Caco-2 (cell line): ENCODE measurements at regions not wholly inside any gene's neighbourhood (a gene's known extent, or its start where the extent isn't known, plus 50 kb on each side); places are given as distances from the start of the nearest gene placed in this dataset.

Experiments
- BruUV-seq: library from RNA; stranded (reverse); fragments of 400-500 nt; replicated peaks from 2 replicates; lab custom pipeline; 2021; lab: Mats Ljungman, UMichigan
- CTCF ChIA-PET: fragments of 300-600 bp; sonication (Branson Sonifier 250); formaldehyde crosslinking; loops from one replicate; lab custom pipeline; 2022; ENCODE audit warnings: antibody characterized with exemption; lab: Charles Lee
- POLR2A ChIA-PET: fragments of 300-600 bp; sonication (Branson Sonifier 250); formaldehyde crosslinking; loops from one replicate; lab custom pipeline; 2022; ENCODE audit warnings: antibody characterized with exemption; lab: Charles Lee
- DNase-seq, 2 experiments: peaks; one replicate each; pipeline versions ENCODE4 v3.0.0 to v3.0.0-alpha.2; 2020 to 2022
- H3K27me3 ChIP-seq: replicated peaks from 2 replicates; pipeline ENCODE4 v1.6.0; 2011; ENCODE audit warnings: low read length; ENCODE audit not compliant: control insufficient read depth, insufficient read depth
- H3K36me3 ChIP-seq: 2 replicates; pipeline ENCODE4 v1.5.1; 2011; ENCODE audit warnings: low read length; ENCODE audit not compliant: control insufficient read depth, insufficient read depth
- H3K4me1 ChIP-seq: fragments of 250-450 bp; sonication (Bioruptor Pico); 2 replicates; pipeline ENCODE4 v1.5.1; 2020; ENCODE audit warnings: mild to moderate bottlenecking
- H3K4me3 ChIP-seq: 2 replicates; pipeline ENCODE4 v1.5.1; 2011; ENCODE audit warnings: low read depth, mild to moderate bottlenecking, control low read depth, low read length
- H3K9me3 ChIP-seq: fragments of 250-450 bp; sonication (Bioruptor Pico); 2 replicates; pipeline ENCODE4 v1.5.1; 2020; ENCODE audit warnings: mild to moderate bottlenecking, moderate library complexity
- H3K27ac Mint-ChIP-seq: one replicate; pipeline ENCODE4 v1.8.0; 2022; ENCODE audit warnings: mixed read lengths; ENCODE audit not compliant: unreplicated experiment
- H3K27me3 Mint-ChIP-seq: one replicate; pipeline ENCODE4 v1.8.0; 2022; ENCODE audit warnings: mixed read lengths; ENCODE audit not compliant: insufficient read depth, unreplicated experiment
- H3K36me3 Mint-ChIP-seq: one replicate; pipeline ENCODE4 v1.8.0; 2022; ENCODE audit warnings: mild to moderate bottlenecking, mixed read lengths; ENCODE audit not compliant: insufficient read depth, unreplicated experiment
- H3K4me1 Mint-ChIP-seq: one replicate; pipeline ENCODE4 v1.8.0; 2022; ENCODE audit warnings: low read depth, mixed read lengths; ENCODE audit not compliant: unreplicated experiment
- H3K4me3 Mint-ChIP-seq: one replicate; pipeline ENCODE4 v1.8.0; 2022; ENCODE audit warnings: mild to moderate bottlenecking, moderate library complexity, mixed read lengths; ENCODE audit not compliant: unreplicated experiment
- H3K9me3 Mint-ChIP-seq: one replicate; pipeline ENCODE4 v1.8.0; 2022; ENCODE audit warnings: mixed read lengths; ENCODE audit not compliant: unreplicated experiment
- intact Hi-C: fragments of 100-400 bp; cut with micrococcal nuclease; formaldehyde crosslinking; loops from one replicate; pipeline ENCODE4 v1.10.0; 2022; ENCODE audit not compliant: unreplicated experiment
- TF ChIP-seq, protein P1 (sequence below), 2 experiments: fragments of 200-600 bp in 1 of 2; IDR thresholded peaks; 1 replicate in 1 of 2; 2 replicates in 1 of 2; pipeline versions ENCODE4 v1.5.1 to v1.8.0; 2011 to 2022; ENCODE audit warnings: antibody characterized with exemption in 1 of 2, control low read depth in 1 of 2, inconsistent platforms in 1 of 2, low read depth in 1 of 2, low read length in 1 of 2, mild to moderate bottlenecking in 1 of 2, moderate library complexity in 1 of 2; ENCODE audit not compliant: insufficient read depth in 1 of 2, severe bottlenecking in 1 of 2, unreplicated experiment in 1 of 2

DNA sequence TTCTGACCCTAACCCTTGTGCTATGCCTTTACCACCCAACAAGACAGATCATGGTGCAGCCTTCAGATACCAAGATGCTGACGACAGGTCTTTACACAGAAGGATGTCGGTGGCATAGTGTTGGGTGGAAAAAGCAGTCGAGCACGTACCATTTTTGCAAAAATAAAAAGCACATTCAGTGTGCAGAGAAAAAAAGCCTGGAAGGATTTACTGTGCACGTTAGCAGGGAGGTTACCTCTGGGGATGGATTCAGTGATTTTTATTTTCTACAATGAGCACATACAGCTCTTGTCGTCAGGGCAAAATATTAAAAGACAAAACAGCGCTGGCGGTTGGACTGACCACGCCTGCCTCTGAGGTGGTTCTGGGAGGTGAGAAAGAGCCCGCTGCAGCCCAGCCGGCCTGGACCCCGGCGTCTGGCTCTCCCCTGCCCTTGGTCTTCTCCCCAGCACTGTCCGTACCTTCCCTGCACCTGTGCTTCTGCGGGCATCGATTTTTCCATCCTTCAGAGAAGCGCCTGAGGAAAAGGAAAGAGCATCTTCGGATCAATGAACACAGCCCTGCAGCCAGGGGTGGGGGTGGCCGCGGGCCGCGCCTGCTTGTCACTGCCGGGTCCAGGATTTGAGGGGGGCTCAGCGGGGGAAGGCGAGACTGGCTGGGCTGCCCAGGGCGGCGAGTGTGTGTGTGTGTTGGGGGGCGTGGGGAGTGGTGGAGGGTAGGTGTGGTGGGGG is 200.0 kb upstream of the IER5L start:
- Histone ChIP-seq H3K27me3 (no peaks in the 10 kb centered on the region), H3K4me1 (peaks cover 13% of the 10 kb centered on the region), H3K36me3 (no peaks in the 10 kb centered on the region), H3K4me3 (no peak overlapping the region), H3K9me3 (no peaks in the 10 kb centered on the region)
- H3K27ac Mint-ChIP-seq: no peak overlapping the region
- intact Hi-C loops: no loop called here
- no peaks in the 10 kb centered on the region for H3K27me3 Mint-ChIP-seq
- peaks cover 13% of the 10 kb centered on the region for H3K4me1 Mint-ChIP-seq
- no TSS peak for BruUV-seq
- H3K9me3 Mint-ChIP-seq: no peaks in the 10 kb centered on the region
- H3K36me3 Mint-ChIP-seq: no peaks in the 10 kb centered on the region
- no peak for DNase-seq
- TF ChIP-seq, protein P1, sequence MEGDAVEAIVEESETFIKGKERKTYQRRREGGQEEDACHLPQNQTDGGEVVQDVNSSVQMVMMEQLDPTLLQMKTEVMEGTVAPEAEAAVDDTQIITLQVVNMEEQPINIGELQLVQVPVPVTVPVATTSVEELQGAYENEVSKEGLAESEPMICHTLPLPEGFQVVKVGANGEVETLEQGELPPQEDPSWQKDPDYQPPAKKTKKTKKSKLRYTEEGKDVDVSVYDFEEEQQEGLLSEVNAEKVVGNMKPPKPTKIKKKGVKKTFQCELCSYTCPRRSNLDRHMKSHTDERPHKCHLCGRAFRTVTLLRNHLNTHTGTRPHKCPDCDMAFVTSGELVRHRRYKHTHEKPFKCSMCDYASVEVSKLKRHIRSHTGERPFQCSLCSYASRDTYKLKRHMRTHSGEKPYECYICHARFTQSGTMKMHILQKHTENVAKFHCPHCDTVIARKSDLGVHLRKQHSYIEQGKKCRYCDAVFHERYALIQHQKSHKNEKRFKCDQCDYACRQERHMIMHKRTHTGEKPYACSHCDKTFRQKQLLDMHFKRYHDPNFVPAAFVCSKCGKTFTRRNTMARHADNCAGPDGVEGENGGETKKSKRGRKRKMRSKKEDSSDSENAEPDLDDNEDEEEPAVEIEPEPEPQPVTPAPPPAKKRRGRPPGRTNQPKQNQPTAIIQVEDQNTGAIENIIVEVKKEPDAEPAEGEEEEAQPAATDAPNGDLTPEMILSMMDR (IDR thresholded peaks at IDR 0.05; ENCODE audit: insufficient read depth in 1 of 2, low read depth in 1 of 2, low read length in 1 of 2, severe bottlenecking in 1 of 2, unreplicated experiment in 1 of 2): no peak
- ChIA-PET POLR2A (no interaction called here), CTCF (no interaction called here)
- H3K4me3 Mint-ChIP-seq: no peak overlapping the region

DNA sequence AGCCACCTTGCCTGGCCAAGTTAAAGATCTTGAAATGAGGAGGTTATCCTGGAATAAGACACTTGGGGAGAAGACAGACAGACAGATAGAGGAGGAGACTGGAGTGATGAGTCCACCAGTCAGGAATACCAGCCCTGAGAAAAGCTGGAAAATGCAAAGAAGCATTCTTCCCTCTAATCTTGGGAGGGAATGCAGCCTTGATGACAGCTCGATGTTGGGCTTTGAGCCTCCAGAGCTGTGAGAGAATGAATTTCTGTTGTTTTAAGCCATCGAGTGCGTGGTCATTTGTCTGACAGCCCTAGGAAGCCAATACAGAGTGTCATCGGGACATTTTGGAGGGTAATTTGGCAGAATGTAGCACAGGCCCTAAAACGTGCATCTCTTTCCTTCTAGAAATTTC is 199.1 kb upstream of the IER5L start:
- Mint-ChIP-seq H3K9me3 (no peaks in the 10 kb centered on the region), H3K27ac (no peak overlapping the region), H3K36me3 (no peaks in the 10 kb centered on the region), H3K27me3 (no peaks in the 10 kb centered on the region), H3K4me1 (peaks cover 7% of the 10 kb centered on the region), H3K4me3 (no peak overlapping the region)
- no peaks in the 10 kb centered on the region for H3K9me3 ChIP-seq
- ChIA-PET POLR2A (no interaction called here), CTCF (interaction anchor here (0.5 to 0.8 kb wide), 3 partner anchors 126 to 1272 kb away, joined by 3 to 5 read pairs (median 3); no protein-coding TSS in a partner anchor)
- intact Hi-C loops: no loop called here
- peaks cover 7% of the 10 kb centered on the region for H3K4me1 ChIP-seq
- no peak for DNase-seq
- no peak overlapping the region for H3K4me3 ChIP-seq
- TF ChIP-seq, protein P1 (IDR thresholded peaks at IDR 0.05; ENCODE audit: insufficient read depth in 1 of 2, low read depth in 1 of 2, low read length in 1 of 2, severe bottlenecking in 1 of 2, unreplicated experiment in 1 of 2): no peak
- no peaks in the 10 kb centered on the region for H3K36me3 ChIP-seq
- H3K27me3 ChIP-seq: no peaks in the 10 kb centered on the region
- no TSS peak for BruUV-seq

DNA sequence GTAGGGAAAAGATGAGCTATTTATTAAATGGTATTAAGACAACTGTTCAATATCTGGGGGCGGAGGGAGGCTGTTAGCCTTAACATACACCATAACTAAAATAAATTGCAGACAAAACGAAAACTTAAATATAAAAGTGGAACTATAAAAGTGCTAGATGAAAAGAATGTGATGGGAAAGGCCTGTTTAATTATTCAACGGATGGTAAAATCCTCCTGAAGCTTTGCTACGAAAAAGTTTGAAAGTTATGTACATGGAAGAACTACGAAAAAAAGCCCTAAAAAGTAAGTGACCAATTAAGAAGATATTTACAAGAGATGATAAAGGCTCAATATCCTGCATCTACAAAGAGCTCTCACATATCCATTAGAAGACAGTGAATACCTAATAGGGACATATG is 197.8 kb upstream of the IER5L start:
- POLR2A ChIA-PET: interaction anchor here (1.1 kb wide), 1 partner anchor 198 kb away, joined by 3 read pairs; the partner anchor contains the start of gene IER5L
- CTCF ChIA-PET: no interaction called here
- Histone ChIP-seq H3K27me3 (no peaks in the 10 kb centered on the region), H3K36me3 (no peaks in the 10 kb centered on the region), H3K9me3 (peaks cover 3% of the 10 kb centered on the region; the same call in 1 of the 2 replicates), H3K4me1 (no peaks in the 10 kb centered on the region), H3K4me3 (no peak overlapping the region)
- Mint-ChIP-seq H3K27ac (no peak overlapping the region), H3K4me3 (no peak overlapping the region), H3K9me3 (no peaks in the 10 kb centered on the region), H3K4me1 (no peaks in the 10 kb centered on the region), H3K27me3 (no peaks in the 10 kb centered on the region), H3K36me3 (no peaks in the 10 kb centered on the region)
- no TSS peak for BruUV-seq
- DNase-seq: no peak
- intact Hi-C loops: no loop called here
- TF ChIP-seq, protein P1 (IDR thresholded peaks at IDR 0.05; ENCODE audit: insufficient read depth in 1 of 2, low read depth in 1 of 2, low read length in 1 of 2, severe bottlenecking in 1 of 2, unreplicated experiment in 1 of 2): no peak
